Mesothelial cell of epicardium (in vitro differentiated cells): ENCODE measurements at regions not wholly inside any gene's neighbourhood (a gene's known extent, or its start where the extent isn't known, plus 50 kb on each side); places are given as distances from the start of the nearest gene placed in this dataset.

Experiments used
- DNase-seq, 2 experiments: peaks; one replicate each; pipeline ENCODE4 v3.0.0; 2021; ENCODE audit warnings: low spot score in 2 of 2; ENCODE audit not compliant: unreplicated experiment in 2 of 2
- H3K27ac Mint-ChIP-seq: 2 replicates; pipeline ENCODE4 v1.8.0; 2021; ENCODE audit warnings: mixed read lengths
- H3K27me3 Mint-ChIP-seq: 2 replicates; pipeline ENCODE4 v1.8.0; 2021; ENCODE audit warnings: low read depth, mixed read lengths
- H3K36me3 Mint-ChIP-seq: 2 replicates; pipeline ENCODE4 v1.8.0; 2021; ENCODE audit warnings: mixed read lengths
- H3K4me1 Mint-ChIP-seq: 2 replicates; pipeline ENCODE4 v1.8.0; 2021; ENCODE audit warnings: mixed read lengths
- H3K4me3 Mint-ChIP-seq: 2 replicates; pipeline ENCODE4 v1.8.0; 2021; ENCODE audit warnings: mild to moderate bottlenecking, moderate library complexity, mixed read lengths
- H3K9me3 Mint-ChIP-seq: 2 replicates; pipeline ENCODE4 v1.8.0; 2021; ENCODE audit warnings: mixed read lengths
- CTCF ChIP-seq: fragments of 200-600 bp; sonication (generic); IDR thresholded peaks from one replicate; pipeline ENCODE4 v1.5.0; 2021; ENCODE audit warnings: antibody characterized with exemption; ENCODE audit not compliant: unreplicated experiment

- no peak for TF ChIP-seq CTCF
- H3K36me3 Mint-ChIP-seq = no peaks in the 10 kb centered on the region
- no peaks in the 10 kb centered on the region for H3K27me3 Mint-ChIP-seq
- H3K4me3 Mint-ChIP-seq = no peak overlapping the region
- no peak for DNase-seq
- no peak overlapping the region for H3K27ac Mint-ChIP-seq
- no peaks in the 10 kb centered on the region for H3K9me3 Mint-ChIP-seq
- H3K4me1 Mint-ChIP-seq = peaks cover 23% of the 10 kb centered on the region
Measured at GRCh38 chr3:177440456-177441104, 243.3 kb upstream of the TBL1XR1 start.

- DNase-seq = no peak
- Mint-ChIP-seq H3K36me3 (no peaks in the 10 kb centered on the region), H3K27ac (no peak overlapping the region), H3K27me3 (no peaks in the 10 kb centered on the region), H3K9me3 (no peaks in the 10 kb centered on the region), H3K4me3 (no peak overlapping the region), H3K4me1 (peaks cover 26% of the 10 kb centered on the region)
- no peak for TF ChIP-seq CTCF
Measured at GRCh38 chr3:177441276-177441812, 244.1 kb upstream of the TBL1XR1 start.

GRCh38 chr3:177441813-177442646 lies 244.7 kb upstream of the TBL1XR1 start:
- no peak overlapping the region for H3K27ac Mint-ChIP-seq
- H3K9me3 Mint-ChIP-seq = no peaks in the 10 kb centered on the region
- H3K27me3 Mint-ChIP-seq = no peaks in the 10 kb centered on the region
- no peak for DNase-seq
- H3K36me3 Mint-ChIP-seq = no peaks in the 10 kb centered on the region
- no peak for TF ChIP-seq CTCF
- H3K4me1 Mint-ChIP-seq = peaks cover 26% of the 10 kb centered on the region
- H3K4me3 Mint-ChIP-seq = no peak overlapping the region

GRCh38 chr3:177443469-177443868 lies 246.2 kb upstream of the TBL1XR1 start:
- peaks cover 32% of the 10 kb centered on the region for H3K4me1 Mint-ChIP-seq
- no peaks in the 10 kb centered on the region for H3K9me3 Mint-ChIP-seq
- H3K4me3 Mint-ChIP-seq = no peak overlapping the region
- DNase-seq = no peak
- H3K36me3 Mint-ChIP-seq = no peaks in the 10 kb centered on the region
- H3K27me3 Mint-ChIP-seq = no peaks in the 10 kb centered on the region
- H3K27ac Mint-ChIP-seq = peak overlapping the region; percentile 73
- TF ChIP-seq CTCF = no peak

GRCh38 chr3:177444696-177445095 lies 247.4 kb upstream of the TBL1XR1 start:
- no peak for TF ChIP-seq CTCF
- H3K36me3 Mint-ChIP-seq = no peaks in the 10 kb centered on the region
- H3K4me1 Mint-ChIP-seq = peaks cover 36% of the 10 kb centered on the region
- no peaks in the 10 kb centered on the region for H3K27me3 Mint-ChIP-seq
- H3K4me3 Mint-ChIP-seq = no peak overlapping the region
- no peak for DNase-seq
- no peaks in the 10 kb centered on the region for H3K9me3 Mint-ChIP-seq
- H3K27ac Mint-ChIP-seq = no peak overlapping the region
